OCI-LY7 (cell line): ENCODE measurements at regions not wholly inside any gene's neighbourhood (a gene's known extent, or its start where the extent isn't known, plus 50 kb on each side); places are given as distances from the start of the nearest gene placed in this dataset. TPM values are rescaled to one million over a fixed set of nuclear protein-coding genes. Genes with fewer than 3 reads are reported as not detected.
"Not testable (repeated sequence)": the region's sequence is repeated elsewhere in the genome, so short reads cannot be mapped to it uniquely, and the experiment has no call there.

Experiments used
- BruUV-seq: library from RNA; stranded (reverse); fragments of 400-500 nt; replicated peaks from 2 replicates; lab custom pipeline; 2021; lab: Mats Ljungman, UMichigan
- CTCF ChIA-PET: fragments of 300-600 bp; sonication (Branson Sonifier 250); formaldehyde crosslinking; loops from one replicate; lab custom pipeline; 2022; ENCODE audit warnings: antibody characterized with exemption; ENCODE audit not compliant: unreplicated experiment; lab: Charles Lee
- POLR2A ChIA-PET: fragments of 300-600 bp; sonication (Branson Sonifier 250); formaldehyde crosslinking; loops from one replicate; lab custom pipeline; 2022; ENCODE audit warnings: antibody characterized with exemption; lab: Charles Lee
- DNase-seq: peaks from one replicate; pipeline ENCODE4 v3.0.0-alpha.2; 2015; ENCODE audit warnings: low spot score
- H2AFZ ChIP-seq: fragments of 200-600 bp; sonication (generic), shearing (Covaris generic); 2 replicates; pipeline ENCODE4 v1.6.1; 2014; ENCODE audit warnings: mild to moderate bottlenecking, antibody characterized with exemption, low read length, moderate library complexity
- H3K27ac ChIP-seq: fragments of 200-600 bp; sonication (generic); 2 replicates; pipeline ENCODE4 v1.5.1; 2014; ENCODE audit warnings: mixed run types, low read depth, mild to moderate bottlenecking, moderate library complexity, low read length, inconsistent platforms; ENCODE audit not compliant: poor library complexity, severe bottlenecking
- H3K36me3 ChIP-seq: fragments of 200-600 bp; sonication (generic); 2 replicates; pipeline ENCODE4 v1.6.1; 2014; ENCODE audit warnings: mild to moderate bottlenecking, antibody characterized with exemption, low read length, moderate library complexity, mixed read lengths; ENCODE audit not compliant: insufficient read depth
- H3K4me1 ChIP-seq: fragments of 200-600 bp; sonication (generic); 2 replicates; pipeline ENCODE4 v1.5.1; 2014; ENCODE audit warnings: mild to moderate bottlenecking, low read length; ENCODE audit not compliant: insufficient read depth, poor library complexity, severe bottlenecking
- H3K4me2 ChIP-seq: fragments of 200-600 bp; sonication (generic); 2 replicates; pipeline ENCODE4 v1.6.1; 2014; ENCODE audit warnings: mild to moderate bottlenecking, low read length
- H3K4me3 ChIP-seq: fragments of 200-600 bp; sonication (generic); 2 replicates; pipeline ENCODE4 v1.5.1; 2014; ENCODE audit warnings: mild to moderate bottlenecking, low read depth, low read length; ENCODE audit not compliant: poor library complexity, severe bottlenecking
- H3K79me2 ChIP-seq: fragments of 200-600 bp; sonication (generic); 2 replicates; pipeline ENCODE4 v1.6.1; 2016; ENCODE audit warnings: low read depth, mild to moderate bottlenecking, low read length, moderate library complexity, mixed read lengths; ENCODE audit not compliant: insufficient read depth
- H3K9me2 ChIP-seq: fragments of 200-600 bp; sonication (generic); 2 replicates; pipeline ENCODE4 v1.6.1; 2016; ENCODE audit warnings: mild to moderate bottlenecking, low read length, mixed read lengths; ENCODE audit not compliant: insufficient read depth
- H3K9me3 ChIP-seq: fragments of 200-600 bp; sonication (generic); 2 replicates; pipeline ENCODE4 v1.6.1; 2014; ENCODE audit warnings: mild to moderate bottlenecking, mixed run types, low read length, mixed read lengths
- H4K20me1 ChIP-seq: fragments of 200-600 bp; sonication (generic); 2 replicates; pipeline ENCODE4 v1.6.1; 2014; ENCODE audit warnings: mild to moderate bottlenecking, antibody characterized with exemption, low read length, moderate library complexity, mixed read lengths; ENCODE audit not compliant: insufficient read depth
- EZH2phosphoT487 ChIP-seq: fragments of 200-600 bp; sonication (generic); IDR thresholded peaks from 2 replicates; pipeline ENCODE4 v1.6.1; 2018; ENCODE audit warnings: low read depth, borderline replicate concordance, mild to moderate bottlenecking, mixed run types, antibody characterized with exemption, low read length, moderate library complexity, mixed read lengths
- intact Hi-C: fragments of 100-400 bp; cut with micrococcal nuclease; formaldehyde crosslinking; loops from one replicate; pipeline ENCODE4 v1.10.0; 2022; ENCODE audit not compliant: unreplicated experiment
- small RNA-seq: library from RNA; depleted of rRNA; stranded (forward); fragments of <200 nt; gene quantifications from one replicate; pipeline ENCODE3, GENCODE V24; 2014
- TF ChIP-seq, protein P1 (sequence below): fragments of 200-600 bp; sonication (generic); conservative IDR thresholded peaks from 2 replicates; pipeline ENCODE4 v1.5.1; 2014; ENCODE audit warnings: mild to moderate bottlenecking, antibody characterized with exemption, low read length, moderate library complexity, mixed read lengths

DNA sequence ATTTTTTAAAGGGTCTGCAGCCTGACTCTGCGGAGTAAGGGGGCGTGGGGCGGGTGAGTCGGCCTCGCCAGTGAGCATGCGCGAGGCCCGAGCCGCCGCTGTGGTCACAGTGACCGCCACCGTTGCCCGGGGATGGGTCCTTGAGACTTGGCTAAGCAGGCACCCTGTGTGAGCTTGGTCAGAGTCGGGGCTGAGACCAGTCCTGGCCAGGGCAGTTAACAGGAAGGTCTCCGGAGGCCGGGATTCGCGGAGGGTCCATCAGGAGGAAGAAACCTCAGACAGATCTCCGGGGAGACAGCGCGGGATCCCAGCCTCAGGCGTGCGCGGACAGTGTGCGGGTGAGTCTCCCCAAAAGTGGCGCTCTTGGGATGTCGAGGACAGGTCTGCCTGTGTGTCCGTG is 1384.4 kb upstream of the PCDH10 start:
- no peaks in the 10 kb centered on the region for H4K20me1 ChIP-seq
- H3K36me3 ChIP-seq: no peaks in the 10 kb centered on the region
- no peak overlapping the region for H3K4me3 ChIP-seq
- TF ChIP-seq, protein P1, sequence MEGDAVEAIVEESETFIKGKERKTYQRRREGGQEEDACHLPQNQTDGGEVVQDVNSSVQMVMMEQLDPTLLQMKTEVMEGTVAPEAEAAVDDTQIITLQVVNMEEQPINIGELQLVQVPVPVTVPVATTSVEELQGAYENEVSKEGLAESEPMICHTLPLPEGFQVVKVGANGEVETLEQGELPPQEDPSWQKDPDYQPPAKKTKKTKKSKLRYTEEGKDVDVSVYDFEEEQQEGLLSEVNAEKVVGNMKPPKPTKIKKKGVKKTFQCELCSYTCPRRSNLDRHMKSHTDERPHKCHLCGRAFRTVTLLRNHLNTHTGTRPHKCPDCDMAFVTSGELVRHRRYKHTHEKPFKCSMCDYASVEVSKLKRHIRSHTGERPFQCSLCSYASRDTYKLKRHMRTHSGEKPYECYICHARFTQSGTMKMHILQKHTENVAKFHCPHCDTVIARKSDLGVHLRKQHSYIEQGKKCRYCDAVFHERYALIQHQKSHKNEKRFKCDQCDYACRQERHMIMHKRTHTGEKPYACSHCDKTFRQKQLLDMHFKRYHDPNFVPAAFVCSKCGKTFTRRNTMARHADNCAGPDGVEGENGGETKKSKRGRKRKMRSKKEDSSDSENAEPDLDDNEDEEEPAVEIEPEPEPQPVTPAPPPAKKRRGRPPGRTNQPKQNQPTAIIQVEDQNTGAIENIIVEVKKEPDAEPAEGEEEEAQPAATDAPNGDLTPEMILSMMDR: no peak
- TF ChIP-seq EZH2phosphoT487: no peak
- H3K27ac ChIP-seq: no peak overlapping the region
- no peak overlapping the region for H2AFZ ChIP-seq
- intact Hi-C loops: no loop called here
- POLR2A ChIA-PET: no interaction called here
- no peak for DNase-seq
- no peaks in the 10 kb centered on the region for H3K4me1 ChIP-seq
- no peak overlapping the region for H3K4me2 ChIP-seq
- CTCF ChIA-PET: no interaction called here
- no peaks in the 10 kb centered on the region for H3K9me3 ChIP-seq
- BruUV-seq: no TSS peak
- no peaks in the 10 kb centered on the region for H3K79me2 ChIP-seq
- H3K9me2 ChIP-seq: no peaks in the 10 kb centered on the region

DNA sequence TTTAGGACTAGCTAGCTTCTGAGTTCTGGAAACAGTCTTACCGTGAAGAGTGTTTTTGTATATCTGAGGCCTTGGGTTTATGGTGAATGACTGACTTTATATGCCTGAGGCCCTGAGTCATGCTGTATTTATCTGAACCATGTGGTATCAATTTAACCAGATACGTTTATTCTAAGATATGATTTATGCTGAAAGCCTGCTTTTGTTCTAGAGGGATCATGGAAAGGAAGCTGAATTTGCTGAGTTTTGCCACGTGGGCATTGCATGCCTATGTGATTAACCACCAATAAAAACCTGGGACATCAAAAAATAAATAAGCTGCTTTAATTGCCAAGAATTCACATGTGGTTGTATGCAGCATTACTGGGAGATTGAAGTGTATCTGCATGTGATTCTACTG is 1374.7 kb upstream of the PCDH10 start:
- H3K36me3 ChIP-seq, H3K4me3 ChIP-seq, BruUV-seq, intact Hi-C loops, H3K4me2 ChIP-seq, CTCF ChIA-PET, H3K4me1 ChIP-seq, H3K27ac ChIP-seq, DNase-seq, H3K9me3 ChIP-seq, H3K79me2 ChIP-seq, H3K9me2 ChIP-seq, H4K20me1 ChIP-seq: not testable (repeated sequence)
- POLR2A ChIA-PET: interaction anchor here (0.6 kb wide), 1 partner anchor 393 kb away, joined by 3 read pairs; no protein-coding TSS in a partner anchor
- H2AFZ ChIP-seq: 0 out of 2 replicates have a peak overlapping the region, but pooled peaks have one; percentile 41

DNA sequence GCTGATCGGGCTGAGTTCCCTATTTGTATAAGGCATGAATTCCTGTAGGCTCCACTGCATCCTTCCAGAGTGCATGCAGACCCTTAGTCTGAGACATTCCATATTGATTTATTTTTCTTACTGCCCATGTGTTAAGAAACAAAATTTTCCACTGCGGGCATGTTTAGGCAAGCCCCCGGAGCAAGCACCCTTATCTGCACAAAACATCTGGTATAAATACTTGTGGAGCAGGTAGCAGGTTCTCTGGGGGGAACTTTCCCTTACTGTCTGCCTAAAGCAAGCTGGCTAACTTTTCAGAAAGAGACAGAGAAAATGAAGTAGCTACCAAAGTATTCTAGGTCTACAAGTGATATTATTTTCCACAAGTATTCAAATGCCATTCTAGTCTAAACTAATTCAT is 1338.5 kb upstream of the PCDH10 start:
- H3K79me2 ChIP-seq, intact Hi-C loops, H3K27ac ChIP-seq, H4K20me1 ChIP-seq, POLR2A ChIA-PET, H2AFZ ChIP-seq, CTCF ChIA-PET, H3K9me3 ChIP-seq, H3K4me2 ChIP-seq, H3K36me3 ChIP-seq, H3K9me2 ChIP-seq, DNase-seq, BruUV-seq, H3K4me3 ChIP-seq, H3K4me1 ChIP-seq: not testable (repeated sequence)

Small RNA genes lying in the stretch of these regions (small RNA-seq; reads per million reads assigned to genes)
- gene AC105424.1: not detected
- gene RF00156: not detected
- not detected for gene RN7SL205P
- not detected for gene RNU6-224P
